22Rv1 (cell line): ENCODE measurements at regions not wholly inside any gene's neighbourhood (a gene's known extent, or its start where the extent isn't known, plus 50 kb on each side); places are given as distances from the start of the nearest gene placed in this dataset.

Experiments used
- ZFX ChIP-seq: fragments of 450-650 bp; IDR thresholded peaks from 2 replicates; pipeline ENCODE4 v1.6.1; 2017; ENCODE audit warnings: antibody characterized with exemption, borderline replicate concordance
- TF ChIP-seq, protein P1 (sequence below): fragments of 450-650 bp; IDR thresholded peaks from 2 replicates; pipeline ENCODE4 v1.5.1; 2017; ENCODE audit warnings: mild to moderate bottlenecking

DNA sequence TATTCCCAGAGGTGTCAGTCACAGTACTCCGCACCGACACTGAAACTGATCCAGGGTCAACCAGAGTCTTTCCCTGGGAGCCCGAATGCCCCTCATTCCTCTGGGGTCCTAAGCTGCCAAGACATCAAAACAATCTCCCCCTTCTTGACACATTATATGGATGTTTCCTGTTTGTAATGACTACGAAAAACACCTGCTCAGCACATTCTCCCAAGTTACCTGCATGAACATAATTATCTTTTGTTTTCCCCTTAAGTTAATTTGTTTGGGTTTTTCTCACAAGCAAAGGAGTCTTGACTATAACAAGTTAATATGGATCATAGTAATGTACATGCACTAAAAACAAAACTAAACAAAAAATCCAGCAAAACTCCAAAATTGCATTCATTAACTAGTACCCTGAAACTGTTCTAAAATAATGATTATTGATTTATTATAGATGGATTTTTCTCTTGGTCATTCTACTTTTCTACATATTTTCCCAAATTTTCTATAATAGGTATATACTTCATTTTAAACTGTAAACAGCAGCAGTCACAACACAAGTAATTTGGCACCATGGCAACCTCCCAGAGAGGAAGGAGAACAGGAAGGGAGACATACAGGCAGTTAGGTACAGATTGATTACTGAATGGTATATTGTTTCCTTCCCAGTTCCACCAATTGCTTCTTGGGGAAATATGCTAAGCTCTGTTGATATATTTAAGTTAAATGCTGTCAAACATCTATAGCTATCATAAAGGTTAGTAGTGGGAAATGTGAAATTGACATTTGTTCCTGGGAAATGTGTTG, 631.5 kb downstream of the METTL15 start:
- TF ChIP-seq, protein P1, sequence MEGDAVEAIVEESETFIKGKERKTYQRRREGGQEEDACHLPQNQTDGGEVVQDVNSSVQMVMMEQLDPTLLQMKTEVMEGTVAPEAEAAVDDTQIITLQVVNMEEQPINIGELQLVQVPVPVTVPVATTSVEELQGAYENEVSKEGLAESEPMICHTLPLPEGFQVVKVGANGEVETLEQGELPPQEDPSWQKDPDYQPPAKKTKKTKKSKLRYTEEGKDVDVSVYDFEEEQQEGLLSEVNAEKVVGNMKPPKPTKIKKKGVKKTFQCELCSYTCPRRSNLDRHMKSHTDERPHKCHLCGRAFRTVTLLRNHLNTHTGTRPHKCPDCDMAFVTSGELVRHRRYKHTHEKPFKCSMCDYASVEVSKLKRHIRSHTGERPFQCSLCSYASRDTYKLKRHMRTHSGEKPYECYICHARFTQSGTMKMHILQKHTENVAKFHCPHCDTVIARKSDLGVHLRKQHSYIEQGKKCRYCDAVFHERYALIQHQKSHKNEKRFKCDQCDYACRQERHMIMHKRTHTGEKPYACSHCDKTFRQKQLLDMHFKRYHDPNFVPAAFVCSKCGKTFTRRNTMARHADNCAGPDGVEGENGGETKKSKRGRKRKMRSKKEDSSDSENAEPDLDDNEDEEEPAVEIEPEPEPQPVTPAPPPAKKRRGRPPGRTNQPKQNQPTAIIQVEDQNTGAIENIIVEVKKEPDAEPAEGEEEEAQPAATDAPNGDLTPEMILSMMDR, result no peak
- no peak for TF ChIP-seq ZFX
